ENCODE measurements at regions not wholly inside any gene's neighbourhood (a gene's known extent, or its start where the extent isn't known, plus 50 kb on each side); places are given as distances from the start of the nearest gene placed in this dataset.
A peak's percentile ranks its signal among the peaks of the same experiment; 100 is the strongest.

DNA sequence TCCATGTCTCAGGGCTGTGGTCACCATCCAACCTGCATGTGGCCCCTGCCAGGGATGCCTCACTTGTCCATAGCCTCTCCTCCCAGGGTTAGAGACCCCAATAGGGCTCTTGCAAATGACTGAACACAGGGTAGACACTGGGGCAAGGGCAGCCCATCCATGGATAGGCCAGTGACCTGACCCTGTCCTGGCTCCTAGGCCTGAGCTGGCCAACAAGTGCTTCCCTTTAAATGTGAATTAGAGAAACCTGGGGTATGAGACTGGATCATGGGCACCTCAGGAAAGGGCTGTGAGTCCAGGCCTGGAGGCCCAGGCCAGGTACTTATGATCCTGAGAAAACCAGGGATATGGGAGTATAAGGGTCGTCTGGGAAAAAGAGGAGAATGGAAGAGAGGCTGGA lies 64.5 kb downstream of the COPS8 start:
- WGBS, 2 donors = 70 to 73% methylated on average over 1 of the region's 1 CpG
- Histone ChIP-seq H3K9me3 (no peaks in the 10 kb centered on the region), H3K4me3 (no peak overlapping the region), H3K4me1 (no peaks in the 10 kb centered on the region), H3K27me3 (no peaks in the 10 kb centered on the region), H3K27ac (no peak overlapping the region), H3K36me3 (no peaks in the 10 kb centered on the region)
- FAIRE-seq (no peak), DNase-seq (no peak), ATAC-seq (no peak)
- intact Hi-C loops (cut with DNase I) = loop anchor here in 1 of 3 donors (10.0 kb wide), 1 partner anchor 425 kb away; no protein-coding TSS in a partner anchor
- TF ChIP-seq, protein P1, sequence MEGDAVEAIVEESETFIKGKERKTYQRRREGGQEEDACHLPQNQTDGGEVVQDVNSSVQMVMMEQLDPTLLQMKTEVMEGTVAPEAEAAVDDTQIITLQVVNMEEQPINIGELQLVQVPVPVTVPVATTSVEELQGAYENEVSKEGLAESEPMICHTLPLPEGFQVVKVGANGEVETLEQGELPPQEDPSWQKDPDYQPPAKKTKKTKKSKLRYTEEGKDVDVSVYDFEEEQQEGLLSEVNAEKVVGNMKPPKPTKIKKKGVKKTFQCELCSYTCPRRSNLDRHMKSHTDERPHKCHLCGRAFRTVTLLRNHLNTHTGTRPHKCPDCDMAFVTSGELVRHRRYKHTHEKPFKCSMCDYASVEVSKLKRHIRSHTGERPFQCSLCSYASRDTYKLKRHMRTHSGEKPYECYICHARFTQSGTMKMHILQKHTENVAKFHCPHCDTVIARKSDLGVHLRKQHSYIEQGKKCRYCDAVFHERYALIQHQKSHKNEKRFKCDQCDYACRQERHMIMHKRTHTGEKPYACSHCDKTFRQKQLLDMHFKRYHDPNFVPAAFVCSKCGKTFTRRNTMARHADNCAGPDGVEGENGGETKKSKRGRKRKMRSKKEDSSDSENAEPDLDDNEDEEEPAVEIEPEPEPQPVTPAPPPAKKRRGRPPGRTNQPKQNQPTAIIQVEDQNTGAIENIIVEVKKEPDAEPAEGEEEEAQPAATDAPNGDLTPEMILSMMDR (IDR thresholded peaks at IDR 0.05) = no peak

DNA sequence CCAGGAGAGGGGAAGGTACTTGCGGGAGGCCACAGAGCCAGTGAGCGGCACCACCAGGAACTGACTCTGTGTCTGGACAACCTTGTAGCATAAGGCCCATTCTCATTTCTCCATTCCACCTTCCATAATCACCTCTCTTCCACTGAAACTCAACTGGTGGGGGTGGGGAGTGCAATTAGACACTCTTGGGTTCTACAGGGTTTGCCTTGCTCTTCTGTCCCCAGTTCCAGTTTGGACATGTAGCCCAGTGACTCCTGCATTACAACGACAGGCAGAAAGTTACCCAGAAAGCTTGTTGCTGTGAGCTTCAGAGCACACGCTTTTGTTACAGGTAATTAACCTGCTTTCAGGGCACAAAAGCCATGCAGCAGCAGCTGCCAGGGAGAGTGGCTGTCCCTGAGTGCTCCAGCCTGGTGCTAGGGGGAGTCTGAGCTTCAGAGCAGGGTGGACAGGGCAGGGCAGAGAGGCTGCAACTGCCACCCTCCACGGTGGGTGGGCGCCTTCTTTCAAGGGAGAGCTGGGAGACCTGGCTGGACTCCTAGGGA lies 65.2 kb downstream of the COPS8 start:
- TF ChIP-seq, protein P1 (IDR thresholded peaks at IDR 0.05) = no peak
- Histone ChIP-seq H3K36me3 (no peaks in the 10 kb centered on the region), H3K27ac (no peak overlapping the region), H3K9me3 (no peaks in the 10 kb centered on the region), H3K27me3 (no peaks in the 10 kb centered on the region), H3K4me3 (no peak overlapping the region), H3K4me1 (no peaks in the 10 kb centered on the region)
- WGBS, 2 donors = 82 to 87% methylated on average over 6 of the region's 6 CpGs
- intact Hi-C loops (cut with DNase I) = loop anchor here in 1 of 3 donors (10.0 kb wide), 1 partner anchor 424 kb away; no protein-coding TSS in a partner anchor
- ATAC-seq (no peak), FAIRE-seq (no peak), DNase-seq (no peak)

DNA sequence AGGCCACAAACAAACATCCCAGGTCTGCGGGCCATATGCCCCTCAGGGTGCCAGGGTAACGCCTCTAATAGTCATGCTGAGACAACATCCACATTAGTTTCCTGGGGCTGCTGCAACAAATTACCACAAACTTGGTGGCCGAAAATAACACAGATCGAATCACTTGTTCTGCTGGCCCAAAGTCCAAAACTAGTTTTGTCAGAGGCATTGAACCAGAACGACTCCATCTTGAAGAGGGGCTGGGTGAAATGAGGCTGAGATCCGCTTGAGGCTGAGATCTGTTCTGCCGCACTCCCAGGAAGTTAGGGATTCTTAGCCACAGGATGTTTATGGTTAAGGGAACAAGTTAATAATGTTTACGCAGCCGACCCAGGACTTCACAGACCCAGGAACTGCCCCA lies 66.7 kb downstream of the COPS8 start:
- no peaks in the 10 kb centered on the region for H3K36me3 ChIP-seq
- no peaks in the 10 kb centered on the region for H3K27me3 ChIP-seq
- intact Hi-C loops (cut with DNase I) = loop anchor here in 1 of 3 donors (10.0 kb wide), 1 partner anchor 422 kb away; no protein-coding TSS in a partner anchor
- WGBS, 2 donors = 67 to 70% methylated on average over 9 of the region's 9 CpGs
- no peak for DNase-seq
- H3K9me3 ChIP-seq = no peaks in the 10 kb centered on the region
- TF ChIP-seq, protein P1 (IDR thresholded peaks at IDR 0.05) = no peak
- no peak overlapping the region for H3K4me3 ChIP-seq
- FAIRE-seq = no peak
- no peaks in the 10 kb centered on the region for H3K4me1 ChIP-seq
- no peak for ATAC-seq
- H3K27ac ChIP-seq = no peak overlapping the region

DNA sequence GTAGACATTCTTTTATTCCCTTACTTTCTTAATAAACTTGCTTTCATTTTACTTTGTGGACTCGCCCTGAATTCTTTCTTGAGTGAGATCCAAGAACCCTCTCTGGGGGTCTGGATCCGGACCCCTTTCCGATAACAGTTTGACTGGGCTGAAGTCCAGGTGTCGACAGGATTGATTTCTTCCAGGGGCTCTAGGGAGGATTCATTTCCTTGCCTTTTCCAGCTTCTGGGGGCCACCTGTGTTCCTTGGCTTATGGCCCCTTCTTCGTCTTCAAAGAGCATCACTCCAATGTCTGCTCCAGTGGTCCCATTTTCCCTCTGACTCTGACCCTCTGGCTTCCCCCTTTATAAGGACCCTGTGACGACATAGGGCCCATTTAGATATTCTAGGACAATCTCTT lies 67.5 kb downstream of the COPS8 start:
- ATAC-seq (no peak), FAIRE-seq (no peak), DNase-seq (no peak)
- Histone ChIP-seq H3K27ac (no peak overlapping the region), H3K9me3 (no peaks in the 10 kb centered on the region), H3K36me3 (no peaks in the 10 kb centered on the region), H3K4me3 (no peak overlapping the region), H3K4me1 (no peaks in the 10 kb centered on the region), H3K27me3 (no peaks in the 10 kb centered on the region)
- intact Hi-C loops (cut with DNase I) = loop anchor here in 1 of 3 donors (10.0 kb wide), 1 partner anchor 422 kb away; no protein-coding TSS in a partner anchor
- TF ChIP-seq, protein P1 (IDR thresholded peaks at IDR 0.05) = no peak
- 66 to 72% methylated on average over 6 of the region's 6 CpGs for WGBS, 2 donors

DNA sequence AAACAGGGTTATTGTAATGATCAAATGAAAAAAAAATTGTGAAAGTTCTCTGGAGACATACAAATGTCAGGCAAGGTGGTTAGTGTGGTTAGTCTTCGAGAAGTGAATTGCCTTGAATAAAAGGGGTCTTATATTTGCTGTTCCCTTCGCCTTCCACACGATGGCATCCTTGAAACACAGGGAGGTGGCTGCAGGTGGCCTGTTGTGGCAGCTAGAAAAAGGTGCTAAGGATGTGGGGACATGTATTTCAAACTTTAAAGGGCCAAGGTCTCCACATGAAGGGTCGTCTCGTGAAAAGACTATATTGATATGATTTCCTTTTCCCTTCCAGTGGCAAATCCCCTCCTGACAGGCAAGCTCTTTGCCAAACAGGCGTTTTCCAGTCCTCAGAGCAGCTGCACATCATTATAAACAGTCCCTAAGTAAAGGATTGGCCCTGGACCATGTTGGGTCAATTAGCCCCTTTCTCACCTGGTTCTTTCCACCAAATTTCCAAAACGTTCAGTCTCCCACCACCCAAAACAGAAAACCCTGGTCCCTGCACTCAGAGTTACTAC lies 68.5 kb downstream of the COPS8 start:
- 20 to 26% methylated on average over 7 of the region's 7 CpGs for WGBS, 2 donors
- ATAC-seq (peak in 3 of 4 donors; percentile 72 to 83 (median 78)), FAIRE-seq (no peak), DNase-seq (peak in 1 of 6 donors; percentile 37)
- intact Hi-C loops (cut with DNase I) = loop anchor here in 1 of 3 donors (10.0 kb wide), 1 partner anchor 421 kb away; no protein-coding TSS in a partner anchor
- Histone ChIP-seq H3K4me3 (no peak overlapping the region), H3K36me3 (no peaks in the 10 kb centered on the region), H3K9me3 (no peaks in the 10 kb centered on the region), H3K27ac (no peak overlapping the region), H3K27me3 (no peaks in the 10 kb centered on the region), H3K4me1 (no peaks in the 10 kb centered on the region)
- TF ChIP-seq, protein P1 (IDR thresholded peaks at IDR 0.05) = peak in 1 of 4 donors; percentile 28

Measured in pancreas (tissue), 10 donors.